ENCODE measurements at regions not wholly inside any gene's neighbourhood (a gene's known extent, or its start where the extent isn't known, plus 50 kb on each side); places are given as distances from the start of the nearest gene placed in this dataset.

- DNase-seq (ENCODE audit: low spot score) = no peak
- Histone ChIP-seq H4K20me1 (replicated peaks; ENCODE audit: insufficient read depth) (no peaks in the 10 kb centered on the region), H3K4me1 (ENCODE audit: insufficient read depth) (no peaks in the 10 kb centered on the region), H2AFZ (peak overlapping the region; percentile 63; the same call in 1 of the 2 replicates), H3K27me3 (ENCODE audit: insufficient read depth) (no peaks in the 10 kb centered on the region), H3K27ac (ENCODE audit: low read depth) (no peak overlapping the region), H3K9me2 (ENCODE audit: insufficient read depth) (peaks cover 14% of the 10 kb centered on the region), H3K4me2 (no peak overlapping the region), H3F3A (replicated peaks; ENCODE audit: low read depth) (no peaks in the 10 kb centered on the region), H3K4me3 (no peak overlapping the region), H3K36me3 (ENCODE audit: insufficient read depth) (no peaks in the 10 kb centered on the region), H3K79me2 (replicated peaks; ENCODE audit: insufficient read depth) (no peaks in the 10 kb centered on the region)
- H3K4me3 Mint-ChIP-seq = no peak overlapping the region
- H3K27ac Mint-ChIP-seq = no peak overlapping the region
- peaks cover 1% of the 10 kb centered on the region for H3K27me3 Mint-ChIP-seq (ENCODE audit: insufficient read depth, low read depth, poor library complexity)
- H3K4me1 Mint-ChIP-seq = no peaks in the 10 kb centered on the region; the same call in 2 of the 3 replicates
- no peaks in the 10 kb centered on the region for H3K36me3 Mint-ChIP-seq (ENCODE audit: low read depth)
- ATAC-seq = no peak
- TF ChIP-seq NANOG (IDR thresholded peaks at IDR 0.05; ENCODE audit: borderline replicate concordance) = no peak
- no peaks in the 10 kb centered on the region for H3K9me3 Mint-ChIP-seq
Measured at GRCh38 chr17:71845337-71845736, 275.5 kb upstream of the SOX9 start.

GRCh38 chr17:71846561-71847110 lies 274.2 kb upstream of the SOX9 start:
- Histone ChIP-seq H3K4me1 (ENCODE audit: insufficient read depth) (no peaks in the 10 kb centered on the region), H4K20me1 (replicated peaks; ENCODE audit: insufficient read depth) (no peaks in the 10 kb centered on the region), H3K4me2 (no peak overlapping the region), H3F3A (replicated peaks; ENCODE audit: low read depth) (no peaks in the 10 kb centered on the region), H3K4me3 (no peak overlapping the region), H3K79me2 (replicated peaks; ENCODE audit: insufficient read depth) (no peaks in the 10 kb centered on the region), H3K27ac (ENCODE audit: low read depth) (no peak overlapping the region), H2AFZ (peak overlapping the region; percentile 74), H3K9me2 (ENCODE audit: insufficient read depth) (peaks cover 14% of the 10 kb centered on the region), H3K27me3 (ENCODE audit: insufficient read depth) (no peaks in the 10 kb centered on the region), H3K36me3 (ENCODE audit: insufficient read depth) (no peaks in the 10 kb centered on the region)
- Mint-ChIP-seq H3K4me1 (no peaks in the 10 kb centered on the region; the same call in 2 of the 3 replicates), H3K27me3 (ENCODE audit: insufficient read depth, low read depth, poor library complexity) (no peaks in the 10 kb centered on the region), H3K4me3 (no peak overlapping the region), H3K36me3 (ENCODE audit: low read depth) (no peaks in the 10 kb centered on the region), H3K9me3 (no peaks in the 10 kb centered on the region), H3K27ac (no peak overlapping the region)
- DNase-seq (ENCODE audit: low spot score) (no peak), ATAC-seq (no peak)
- no peak for TF ChIP-seq EZH2 (IDR thresholded peaks at IDR 0.05; ENCODE audit: low read depth, unreplicated experiment)
- TF ChIP-seq JUNB (IDR thresholded peaks at IDR 0.05; ENCODE audit: unreplicated experiment) = no peak
- no peak for TF ChIP-seq NANOG (IDR thresholded peaks at IDR 0.05; ENCODE audit: borderline replicate concordance)
- TF ChIP-seq, protein P1, sequence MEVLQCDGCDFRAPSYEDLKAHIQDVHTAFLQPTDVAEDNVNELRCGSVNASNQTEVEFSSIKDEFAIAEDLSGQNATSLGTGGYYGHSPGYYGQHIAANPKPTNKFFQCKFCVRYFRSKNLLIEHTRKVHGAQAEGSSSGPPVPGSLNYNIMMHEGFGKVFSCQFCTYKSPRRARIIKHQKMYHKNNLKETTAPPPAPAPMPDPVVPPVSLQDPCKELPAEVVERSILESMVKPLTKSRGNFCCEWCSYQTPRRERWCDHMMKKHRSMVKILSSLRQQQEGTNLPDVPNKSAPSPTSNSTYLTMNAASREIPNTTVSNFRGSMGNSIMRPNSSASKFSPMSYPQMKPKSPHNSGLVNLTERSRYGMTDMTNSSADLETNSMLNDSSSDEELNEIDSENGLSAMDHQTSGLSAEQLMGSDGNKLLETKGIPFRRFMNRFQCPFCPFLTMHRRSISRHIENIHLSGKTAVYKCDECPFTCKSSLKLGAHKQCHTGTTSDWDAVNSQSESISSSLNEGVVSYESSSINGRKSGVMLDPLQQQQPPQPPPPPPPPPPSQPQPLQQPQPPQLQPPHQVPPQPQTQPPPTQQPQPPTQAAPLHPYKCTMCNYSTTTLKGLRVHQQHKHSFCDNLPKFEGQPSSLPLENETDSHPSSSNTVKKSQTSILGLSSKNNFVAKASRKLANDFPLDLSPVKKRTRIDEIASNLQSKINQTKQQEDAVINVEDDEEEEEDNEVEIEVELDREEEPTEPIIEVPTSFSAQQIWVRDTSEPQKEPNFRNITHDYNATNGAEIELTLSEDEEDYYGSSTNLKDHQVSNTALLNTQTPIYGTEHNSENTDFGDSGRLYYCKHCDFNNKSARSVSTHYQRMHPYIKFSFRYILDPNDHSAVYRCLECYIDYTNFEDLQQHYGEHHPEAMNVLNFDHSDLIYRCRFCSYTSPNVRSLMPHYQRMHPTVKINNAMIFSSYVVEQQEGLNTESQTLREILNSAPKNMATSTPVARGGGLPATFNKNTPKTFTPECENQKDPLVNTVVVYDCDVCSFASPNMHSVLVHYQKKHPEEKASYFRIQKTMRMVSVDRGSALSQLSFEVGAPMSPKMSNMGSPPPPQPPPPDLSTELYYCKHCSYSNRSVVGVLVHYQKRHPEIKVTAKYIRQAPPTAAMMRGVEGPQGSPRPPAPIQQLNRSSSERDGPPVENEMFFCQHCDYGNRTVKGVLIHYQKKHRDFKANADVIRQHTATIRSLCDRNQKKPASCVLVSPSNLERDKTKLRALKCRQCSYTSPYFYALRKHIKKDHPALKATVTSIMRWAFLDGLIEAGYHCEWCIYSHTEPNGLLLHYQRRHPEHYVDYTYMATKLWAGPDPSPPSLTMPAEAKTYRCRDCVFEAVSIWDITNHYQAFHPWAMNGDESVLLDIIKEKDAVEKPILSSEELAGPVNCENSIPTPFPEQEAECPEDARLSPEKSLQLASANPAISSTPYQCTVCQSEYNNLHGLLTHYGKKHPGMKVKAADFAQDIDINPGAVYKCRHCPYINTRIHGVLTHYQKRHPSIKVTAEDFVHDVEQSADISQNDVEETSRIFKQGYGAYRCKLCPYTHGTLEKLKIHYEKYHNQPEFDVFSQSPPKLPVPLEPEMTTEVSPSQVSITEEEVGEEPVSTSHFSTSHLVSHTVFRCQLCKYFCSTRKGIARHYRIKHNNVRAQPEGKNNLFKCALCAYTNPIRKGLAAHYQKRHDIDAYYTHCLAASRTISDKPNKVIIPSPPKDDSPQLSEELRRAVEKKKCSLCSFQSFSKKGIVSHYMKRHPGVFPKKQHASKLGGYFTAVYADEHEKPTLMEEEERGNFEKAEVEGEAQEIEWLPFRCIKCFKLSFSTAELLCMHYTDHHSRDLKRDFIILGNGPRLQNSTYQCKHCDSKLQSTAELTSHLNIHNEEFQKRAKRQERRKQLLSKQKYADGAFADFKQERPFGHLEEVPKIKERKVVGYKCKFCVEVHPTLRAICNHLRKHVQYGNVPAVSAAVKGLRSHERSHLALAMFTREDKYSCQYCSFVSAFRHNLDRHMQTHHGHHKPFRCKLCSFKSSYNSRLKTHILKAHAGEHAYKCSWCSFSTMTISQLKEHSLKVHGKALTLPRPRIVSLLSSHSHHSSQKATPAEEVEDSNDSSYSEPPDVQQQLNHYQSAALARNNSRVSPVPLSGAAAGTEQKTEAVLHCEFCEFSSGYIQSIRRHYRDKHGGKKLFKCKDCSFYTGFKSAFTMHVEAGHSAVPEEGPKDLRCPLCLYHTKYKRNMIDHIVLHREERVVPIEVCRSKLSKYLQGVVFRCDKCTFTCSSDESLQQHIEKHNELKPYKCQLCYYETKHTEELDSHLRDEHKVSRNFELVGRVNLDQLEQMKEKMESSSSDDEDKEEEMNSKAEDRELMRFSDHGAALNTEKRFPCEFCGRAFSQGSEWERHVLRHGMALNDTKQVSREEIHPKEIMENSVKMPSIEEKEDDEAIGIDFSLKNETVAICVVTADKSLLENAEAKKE (CRISPR knock-in tag; IDR thresholded peaks at IDR 0.05) = no peak

Data from GM23338 (cell line).